GM23248 (cell line): ENCODE measurements at regions not wholly inside any gene's neighbourhood (a gene's known extent, or its start where the extent isn't known, plus 50 kb on each side); places are given as distances from the start of the nearest gene placed in this dataset.

Experiments used
- EZH2 ChIP-seq: fragments of 200-600 bp; sonication (generic); IDR thresholded peaks from 2 replicates; pipeline ENCODE4 v1.6.1; 2018; ENCODE audit warnings: antibody characterized with exemption, mild to moderate bottlenecking; ENCODE audit not compliant: insufficient read depth, poor library complexity, severe bottlenecking
- EZH2phosphoT487 ChIP-seq: fragments of 200-600 bp; sonication (generic); IDR thresholded peaks from 2 replicates; pipeline ENCODE4 v1.6.1; 2018; ENCODE audit warnings: antibody characterized with exemption, moderate library complexity, mild to moderate bottlenecking, low read depth; ENCODE audit not compliant: insufficient read depth

DNA sequence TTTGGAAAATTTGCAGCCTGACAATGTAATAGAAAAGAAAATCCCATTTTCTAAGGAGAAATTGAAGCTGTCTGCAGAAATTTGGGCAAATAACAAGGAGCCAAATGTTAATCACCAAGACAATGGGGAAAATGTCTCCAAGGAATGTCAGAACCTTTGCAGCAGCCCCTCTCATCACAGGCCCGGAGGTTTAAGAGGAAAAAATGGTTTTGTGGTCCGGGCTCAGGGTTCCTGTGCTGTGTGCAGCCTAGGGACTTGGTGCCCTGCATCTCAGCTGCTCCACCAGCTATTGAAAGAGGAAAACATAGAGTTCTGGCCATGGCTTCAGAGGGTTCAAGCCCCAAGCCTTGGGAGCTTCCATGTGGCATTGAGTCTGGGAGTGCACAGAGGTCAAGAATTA lies 298.9 kb downstream of the ATXN7L3B start:
- TF ChIP-seq EZH2 (no peak), EZH2phosphoT487 (no peak)
